ENCODE measurements at regions not wholly inside any gene's neighbourhood (a gene's known extent, or its start where the extent isn't known, plus 50 kb on each side); places are given as distances from the start of the nearest gene placed in this dataset.

DNA sequence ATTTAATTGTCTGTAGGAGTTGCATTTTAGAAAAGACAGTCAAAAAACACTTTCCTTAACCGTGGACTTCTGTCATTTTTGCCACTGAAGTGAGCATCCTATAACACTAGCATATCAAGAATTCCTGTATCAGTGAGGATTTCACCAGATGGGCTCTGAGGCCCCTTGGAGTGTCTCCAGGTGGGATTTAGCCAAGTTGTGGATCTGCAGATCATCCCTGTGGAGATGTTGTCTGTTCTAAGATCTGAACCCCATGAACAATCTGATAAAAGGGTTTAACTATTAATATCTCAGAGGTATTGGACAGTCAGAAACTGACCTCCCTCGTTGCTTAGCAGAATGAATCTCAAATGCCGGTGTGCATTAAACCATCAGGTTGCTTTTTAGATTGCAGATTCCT, 165.0 kb upstream of the SRRM4 start:
- WGBS (ENCODE audit: insufficient coverage) = no CpG with 5 or more reads among the region's 3 CpGs
- H3K79me2 ChIP-seq (ENCODE audit: insufficient read depth, low read length) = no peaks in the 10 kb centered on the region
- TF ChIP-seq, protein P1, sequence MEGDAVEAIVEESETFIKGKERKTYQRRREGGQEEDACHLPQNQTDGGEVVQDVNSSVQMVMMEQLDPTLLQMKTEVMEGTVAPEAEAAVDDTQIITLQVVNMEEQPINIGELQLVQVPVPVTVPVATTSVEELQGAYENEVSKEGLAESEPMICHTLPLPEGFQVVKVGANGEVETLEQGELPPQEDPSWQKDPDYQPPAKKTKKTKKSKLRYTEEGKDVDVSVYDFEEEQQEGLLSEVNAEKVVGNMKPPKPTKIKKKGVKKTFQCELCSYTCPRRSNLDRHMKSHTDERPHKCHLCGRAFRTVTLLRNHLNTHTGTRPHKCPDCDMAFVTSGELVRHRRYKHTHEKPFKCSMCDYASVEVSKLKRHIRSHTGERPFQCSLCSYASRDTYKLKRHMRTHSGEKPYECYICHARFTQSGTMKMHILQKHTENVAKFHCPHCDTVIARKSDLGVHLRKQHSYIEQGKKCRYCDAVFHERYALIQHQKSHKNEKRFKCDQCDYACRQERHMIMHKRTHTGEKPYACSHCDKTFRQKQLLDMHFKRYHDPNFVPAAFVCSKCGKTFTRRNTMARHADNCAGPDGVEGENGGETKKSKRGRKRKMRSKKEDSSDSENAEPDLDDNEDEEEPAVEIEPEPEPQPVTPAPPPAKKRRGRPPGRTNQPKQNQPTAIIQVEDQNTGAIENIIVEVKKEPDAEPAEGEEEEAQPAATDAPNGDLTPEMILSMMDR (IDR thresholded peaks at IDR 0.05) = no peak
- Mint-ChIP-seq H3K9me3 (no peaks in the 10 kb centered on the region), H3K27me3 (ENCODE audit: low read depth in 3 of 3) (no peaks in the 10 kb centered on the region), H3K36me3 (no peaks in the 10 kb centered on the region), H3K4me1 (no peaks in the 10 kb centered on the region), H3K27ac (no peak overlapping the region), H3K4me3 (no peak overlapping the region)
- DNase-seq = no peak
- intact Hi-C loops (cut with micrococcal nuclease) = no loop called here
- no peaks in the 10 kb centered on the region for H3K9me3 ChIP-seq (replicated peaks in 1 of 2; ENCODE audit: control insufficient read depth in 1 of 2, insufficient read depth in 1 of 2, low read length in 2 of 2)
- H3K27ac ChIP-seq (ENCODE audit: low read depth in 1 of 2, low read length in 2 of 2) = no peak overlapping the region
- H4K20me1 ChIP-seq (ENCODE audit: insufficient read depth, low read length) = no peaks in the 10 kb centered on the region
- H3K27me3 ChIP-seq (ENCODE audit: control insufficient read depth in 2 of 2, insufficient read depth in 2 of 2, low read length in 2 of 2) = no peaks in the 10 kb centered on the region
- no peak overlapping the region for H3K4me2 ChIP-seq (replicated peaks; ENCODE audit: extremely low read depth, low read length, poor library complexity, severe bottlenecking)
- no peaks in the 10 kb centered on the region for H3K36me3 ChIP-seq (replicated peaks in 1 of 2; ENCODE audit: control insufficient read depth in 1 of 2, insufficient read depth in 2 of 2, low read length in 2 of 2)
- H2AFZ ChIP-seq (ENCODE audit: insufficient read depth, low read depth, low read length, poor library complexity, severe bottlenecking) = no peak overlapping the region
- H3K4me3 ChIP-seq (replicated peaks in 1 of 3; ENCODE audit: low read depth in 2 of 3, low read length in 3 of 3) = no peak overlapping the region
- H3K9ac ChIP-seq (ENCODE audit: insufficient read depth, low read length, poor library complexity, severe bottlenecking) = no peak overlapping the region
- no peaks in the 10 kb centered on the region for H3K4me1 ChIP-seq (ENCODE audit: control insufficient read depth in 1 of 2, insufficient read depth in 2 of 2, low read length in 2 of 2)

DNA sequence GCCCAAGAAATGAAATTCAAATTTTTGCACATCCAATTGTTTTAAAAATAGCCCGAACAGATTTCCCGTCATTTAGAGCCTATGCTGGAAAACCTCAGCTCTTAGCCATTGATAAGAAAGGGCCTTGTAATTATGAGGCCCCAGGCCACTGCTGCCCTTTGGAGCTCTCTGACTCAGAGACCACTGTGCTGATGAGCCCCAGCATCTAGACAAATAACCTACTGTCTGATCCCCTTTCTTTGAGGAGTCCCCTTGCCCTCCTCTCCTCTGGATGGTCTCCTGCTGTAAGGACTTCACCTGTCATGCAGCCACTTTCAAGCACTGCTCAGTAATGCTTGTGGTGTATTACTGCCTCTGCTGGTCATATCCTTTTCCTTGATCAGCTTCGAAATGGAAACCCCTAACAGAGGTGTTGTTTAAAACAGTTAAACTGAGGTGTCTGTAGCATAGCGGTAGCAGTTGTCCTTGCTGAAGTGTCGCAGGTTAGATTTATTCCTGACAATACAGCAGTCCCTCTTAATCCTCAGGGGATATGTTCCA, 159.9 kb upstream of the SRRM4 start:
- Mint-ChIP-seq H3K27me3 (ENCODE audit: low read depth in 3 of 3) (peaks cover 0 to 2% (median 2%) of the 10 kb centered on the region in 3 donors), H3K4me3 (no peak overlapping the region), H3K36me3 (no peaks in the 10 kb centered on the region), H3K27ac (no peak overlapping the region), H3K4me1 (no peaks in the 10 kb centered on the region), H3K9me3 (peaks cover 0 to 8% (median 5%) of the 10 kb centered on the region in 7 donors)
- Histone ChIP-seq H3K27ac (ENCODE audit: low read depth in 1 of 2, low read length in 2 of 2) (no peak overlapping the region), H3K9ac (ENCODE audit: insufficient read depth, low read length, poor library complexity, severe bottlenecking) (no peak overlapping the region), H3K4me1 (ENCODE audit: control insufficient read depth in 1 of 2, insufficient read depth in 2 of 2, low read length in 2 of 2) (no peaks in the 10 kb centered on the region), H3K4me2 (replicated peaks; ENCODE audit: extremely low read depth, low read length, poor library complexity, severe bottlenecking) (no peak overlapping the region), H3K79me2 (ENCODE audit: insufficient read depth, low read length) (no peaks in the 10 kb centered on the region), H4K20me1 (ENCODE audit: insufficient read depth, low read length) (no peaks in the 10 kb centered on the region), H3K4me3 (replicated peaks in 1 of 3; ENCODE audit: low read depth in 2 of 3, low read length in 3 of 3) (no peak overlapping the region), H3K9me3 (replicated peaks in 1 of 2; ENCODE audit: control insufficient read depth in 1 of 2, insufficient read depth in 1 of 2, low read length in 2 of 2) (peaks cover 0 to 3% of the 10 kb centered on the region in 2 donors), H3K36me3 (replicated peaks in 1 of 2; ENCODE audit: control insufficient read depth in 1 of 2, insufficient read depth in 2 of 2, low read length in 2 of 2) (no peaks in the 10 kb centered on the region), H3K27me3 (ENCODE audit: control insufficient read depth in 2 of 2, insufficient read depth in 2 of 2, low read length in 2 of 2) (no peaks in the 10 kb centered on the region), H2AFZ (ENCODE audit: insufficient read depth, low read depth, low read length, poor library complexity, severe bottlenecking) (no peak overlapping the region)
- DNase-seq = no peak
- TF ChIP-seq, protein P1 (IDR thresholded peaks at IDR 0.05) = no peak
- intact Hi-C loops (cut with micrococcal nuclease) = no loop called here
- WGBS (ENCODE audit: insufficient coverage) = 100% methylated on average over 2 of the region's 5 CpGs
